MM.1S (cell line): ENCODE measurements at regions not wholly inside any gene's neighbourhood (a gene's known extent, or its start where the extent isn't known, plus 50 kb on each side); places are given as distances from the start of the nearest gene placed in this dataset.

Experiments used
- DNase-seq: peaks from one replicate; pipeline ENCODE4 v3.0.0-alpha.2; 2015
- H2AFZ ChIP-seq: fragments of 300-600 bp; sonication (generic); 2 replicates; pipeline ENCODE4 v1.6.0; 2016; ENCODE audit warnings: antibody characterized with exemption, low read length
- H3F3A ChIP-seq: fragments of 300-600 bp; sonication (generic); 2 replicates; pipeline ENCODE4 v1.6.1; 2016; ENCODE audit warnings: mild to moderate bottlenecking, antibody characterized with exemption, low read length, moderate library complexity, mixed read lengths; ENCODE audit not compliant: insufficient read depth
- H3K27ac ChIP-seq: fragments of 300-600 bp; sonication (generic); 2 replicates; pipeline ENCODE4 v1.5.1; 2016; ENCODE audit warnings: mild to moderate bottlenecking, low read length
- H3K27me3 ChIP-seq: fragments of 300-600 bp; sonication (generic); replicated peaks from 2 replicates; pipeline ENCODE4 v1.6.0; 2016; ENCODE audit warnings: low read length; ENCODE audit not compliant: insufficient read depth
- H3K36me3 ChIP-seq: fragments of 300-600 bp; sonication (generic); replicated peaks from 2 replicates; pipeline ENCODE4 v1.6.1; 2016; ENCODE audit warnings: mild to moderate bottlenecking, low read length, mixed read lengths; ENCODE audit not compliant: insufficient read depth
- H3K4me1 ChIP-seq: fragments of 300-600 bp; sonication (generic); 2 replicates; pipeline ENCODE4 v1.6.1; 2016; ENCODE audit warnings: low read length, mixed read lengths
- H3K4me2 ChIP-seq: fragments of 300-600 bp; sonication (generic); 2 replicates; pipeline ENCODE4 v1.6.0; 2016; ENCODE audit warnings: low read depth, low read length
- H3K4me3 ChIP-seq: fragments of 300-600 bp; sonication (generic); 2 replicates; pipeline ENCODE4 v1.5.1; 2016; ENCODE audit warnings: low read length, mixed read lengths
- H3K79me2 ChIP-seq: fragments of 300-600 bp; sonication (generic); 2 replicates; pipeline ENCODE4 v1.6.1; 2016; ENCODE audit warnings: mixed run types, low read length, mixed read lengths
- H3K9ac ChIP-seq: fragments of 300-600 bp; sonication (generic); 2 replicates; pipeline ENCODE4 v1.6.1; 2016; ENCODE audit warnings: low read length, mixed read lengths
- H3K9me2 ChIP-seq: fragments of 300-600 bp; sonication (generic); replicated peaks from 2 replicates; pipeline ENCODE4 v1.6.1; 2016; ENCODE audit warnings: mild to moderate bottlenecking, low read length, mixed read lengths; ENCODE audit not compliant: insufficient read depth
- H3K9me3 ChIP-seq: fragments of 300-600 bp; sonication (generic); replicated peaks from 2 replicates; pipeline ENCODE4 v1.6.1; 2016; ENCODE audit warnings: mild to moderate bottlenecking, low read length, mixed read lengths; ENCODE audit not compliant: insufficient read depth
- H4K20me1 ChIP-seq: fragments of 300-600 bp; sonication (generic); 2 replicates; pipeline ENCODE4 v1.6.1; 2016; ENCODE audit warnings: mild to moderate bottlenecking, low read length, moderate library complexity, mixed read lengths; ENCODE audit not compliant: insufficient read depth
- EZH2 ChIP-seq: fragments of 300-600 bp; sonication (generic); optimal IDR thresholded peaks from 2 replicates; pipeline ENCODE3; 2017; ENCODE audit warnings: low read depth, mild to moderate bottlenecking, antibody characterized with exemption, low read length, mixed read lengths
- EZH2phosphoT487 ChIP-seq: fragments of 300-600 bp; sonication (generic); IDR thresholded peaks from 2 replicates; pipeline ENCODE4 v1.6.1; 2018; ENCODE audit warnings: antibody characterized with exemption, low read length
- TF ChIP-seq, protein P1 (sequence below): fragments of 300-600 bp; sonication (generic); IDR thresholded peaks from 2 replicates; pipeline ENCODE4 v1.5.1; 2016; ENCODE audit warnings: antibody characterized with exemption, low read length, mixed read lengths

- Histone ChIP-seq H3K27ac (peak overlapping the region; percentile 43; the same call in 1 of the 2 replicates), H3F3A (0 out of 2 replicates have a peak, but pooled peaks cover 8% of the 10 kb centered on the region), H3K4me2 (peak overlapping the region; percentile 67; the same call in 1 of the 2 replicates), H3K9me3 (no peaks in the 10 kb centered on the region), H2AFZ (no peak overlapping the region), H3K4me1 (peaks cover 23% of the 10 kb centered on the region), H3K79me2 (no peaks in the 10 kb centered on the region), H3K9me2 (no peaks in the 10 kb centered on the region), H3K4me3 (no peak overlapping the region), H4K20me1 (no peaks in the 10 kb centered on the region), H3K36me3 (no peaks in the 10 kb centered on the region), H3K27me3 (no peaks in the 10 kb centered on the region), H3K9ac (no peak overlapping the region)
- DNase-seq = no peak
- no peak for TF ChIP-seq EZH2phosphoT487
- TF ChIP-seq, protein P1, sequence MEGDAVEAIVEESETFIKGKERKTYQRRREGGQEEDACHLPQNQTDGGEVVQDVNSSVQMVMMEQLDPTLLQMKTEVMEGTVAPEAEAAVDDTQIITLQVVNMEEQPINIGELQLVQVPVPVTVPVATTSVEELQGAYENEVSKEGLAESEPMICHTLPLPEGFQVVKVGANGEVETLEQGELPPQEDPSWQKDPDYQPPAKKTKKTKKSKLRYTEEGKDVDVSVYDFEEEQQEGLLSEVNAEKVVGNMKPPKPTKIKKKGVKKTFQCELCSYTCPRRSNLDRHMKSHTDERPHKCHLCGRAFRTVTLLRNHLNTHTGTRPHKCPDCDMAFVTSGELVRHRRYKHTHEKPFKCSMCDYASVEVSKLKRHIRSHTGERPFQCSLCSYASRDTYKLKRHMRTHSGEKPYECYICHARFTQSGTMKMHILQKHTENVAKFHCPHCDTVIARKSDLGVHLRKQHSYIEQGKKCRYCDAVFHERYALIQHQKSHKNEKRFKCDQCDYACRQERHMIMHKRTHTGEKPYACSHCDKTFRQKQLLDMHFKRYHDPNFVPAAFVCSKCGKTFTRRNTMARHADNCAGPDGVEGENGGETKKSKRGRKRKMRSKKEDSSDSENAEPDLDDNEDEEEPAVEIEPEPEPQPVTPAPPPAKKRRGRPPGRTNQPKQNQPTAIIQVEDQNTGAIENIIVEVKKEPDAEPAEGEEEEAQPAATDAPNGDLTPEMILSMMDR = no peak
- TF ChIP-seq EZH2 = no peak
Observed at GRCh38 chr11:119897046-119897440, 168.0 kb upstream of the NECTIN1 start.

GRCh38 chr11:119896387-119897045 is 167.5 kb upstream of the NECTIN1 start:
- H3K9me3 ChIP-seq = no peaks in the 10 kb centered on the region
- H3K4me2 ChIP-seq = peak overlapping the region; percentile 67
- no peaks in the 10 kb centered on the region for H3K9me2 ChIP-seq
- H3K27ac ChIP-seq = peak overlapping the region; percentile 43; the same call in 1 of the 2 replicates
- no peaks in the 10 kb centered on the region for H3K27me3 ChIP-seq
- H2AFZ ChIP-seq = no peak overlapping the region
- no peak overlapping the region for H3K4me3 ChIP-seq
- H3K79me2 ChIP-seq = no peaks in the 10 kb centered on the region
- H3K4me1 ChIP-seq = peaks cover 23% of the 10 kb centered on the region
- no peak overlapping the region for H3K9ac ChIP-seq
- H3K36me3 ChIP-seq = no peaks in the 10 kb centered on the region
- TF ChIP-seq, protein P1 = no peak
- TF ChIP-seq EZH2phosphoT487 (no peak), EZH2 (no peak)
- no peaks in the 10 kb centered on the region for H4K20me1 ChIP-seq
- 0 out of 2 replicates have a peak, but pooled peaks cover 8% of the 10 kb centered on the region for H3F3A ChIP-seq
- DNase-seq = peak; percentile 64

DNA sequence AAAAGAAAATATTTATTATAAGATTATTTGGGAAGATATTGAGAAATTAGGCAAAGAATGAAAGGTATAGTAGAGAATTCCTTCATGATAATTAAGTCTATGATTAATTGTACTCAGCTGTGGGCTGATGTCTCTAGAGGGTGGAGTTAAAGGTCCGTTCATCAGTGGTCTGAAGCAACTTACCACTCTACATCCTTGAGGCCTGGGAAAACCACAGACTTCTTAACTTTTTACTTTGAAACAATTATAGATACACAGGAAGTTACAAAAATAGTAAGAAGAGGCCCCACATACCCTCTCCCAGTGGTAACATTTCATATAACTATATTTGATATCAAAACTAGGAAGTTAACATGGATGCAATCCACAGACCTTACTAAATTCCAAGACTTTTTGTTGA is 167.0 kb upstream of the NECTIN1 start:
- H3K36me3 ChIP-seq = no peaks in the 10 kb centered on the region
- H3F3A ChIP-seq = 0 out of 2 replicates have a peak, but pooled peaks cover 8% of the 10 kb centered on the region
- H3K4me1 ChIP-seq = peaks cover 23% of the 10 kb centered on the region
- peak; percentile 64 for DNase-seq
- no peak overlapping the region for H3K4me3 ChIP-seq
- H3K4me2 ChIP-seq = peak overlapping the region; percentile 67
- no peaks in the 10 kb centered on the region for H4K20me1 ChIP-seq
- H3K27ac ChIP-seq = peak overlapping the region; percentile 43; the same call in 1 of the 2 replicates
- TF ChIP-seq, protein P1 = no peak
- TF ChIP-seq EZH2 (no peak), EZH2phosphoT487 (no peak)
- H3K9me2 ChIP-seq = no peaks in the 10 kb centered on the region
- H3K79me2 ChIP-seq = no peaks in the 10 kb centered on the region
- H3K27me3 ChIP-seq = no peaks in the 10 kb centered on the region
- H3K9me3 ChIP-seq = no peaks in the 10 kb centered on the region
- no peak overlapping the region for H2AFZ ChIP-seq
- no peak overlapping the region for H3K9ac ChIP-seq
